Stimulated activated CD4-positive, alpha-beta T cell treated with anti-CD3 and anti-CD28 coated beads, TNF-alpha, amount 100 ng/mL, for 4 hours (primary cell): ENCODE measurements at regions not wholly inside any gene's neighbourhood (a gene's known extent, or its start where the extent isn't known, plus 50 kb on each side); places are given as distances from the start of the nearest gene placed in this dataset.

Experiments used
- DNase-seq, 3 experiments: peaks; one replicate each; pipeline ENCODE4 v3.0.0-alpha.2; 2020; ENCODE audit warnings: low read depth in 3 of 3

- no peak for DNase-seq
Measured at GRCh38 chr4:128528793-128529553, 241.4 kb upstream of the PGRMC2 start.

- no peak for DNase-seq
Measured at GRCh38 chr4:128527946-128528576, 240.4 kb upstream of the PGRMC2 start.

- no peak for DNase-seq
Measured at GRCh38 chr4:128527351-128527750, 239.7 kb upstream of the PGRMC2 start.

GRCh38 chr4:128525992-128526630 is 238.5 kb upstream of the PGRMC2 start:
- no peak for DNase-seq

GRCh38 chr4:128525387-128525786 is 237.8 kb upstream of the PGRMC2 start:
- no peak for DNase-seq

- no peak for DNase-seq
Measured at GRCh38 chr4:128524311-128524710, 236.7 kb upstream of the PGRMC2 start.

- DNase-seq = no peak
Measured at GRCh38 chr4:128521648-128522111, 234.1 kb upstream of the PGRMC2 start.

GRCh38 chr4:128521156-128521555 is 233.5 kb upstream of the PGRMC2 start:
- no peak for DNase-seq

- no peak for DNase-seq
Measured at GRCh38 chr4:128519163-128519830, 231.7 kb upstream of the PGRMC2 start.

GRCh38 chr4:128517739-128518510 is 230.3 kb upstream of the PGRMC2 start:
- no peak for DNase-seq

- DNase-seq = no peak
Measured at GRCh38 chr4:128517096-128517738, 229.6 kb upstream of the PGRMC2 start.

- DNase-seq = no peak
Measured at GRCh38 chr4:128516301-128516969, 228.8 kb upstream of the PGRMC2 start.

- DNase-seq = no peak
Measured at GRCh38 chr4:128513664-128514484, 226.3 kb upstream of the PGRMC2 start.

- no peak for DNase-seq
Measured at GRCh38 chr4:128512767-128513322, 225.2 kb upstream of the PGRMC2 start.

GRCh38 chr4:128512161-128512560 is 224.5 kb upstream of the PGRMC2 start:
- no peak for DNase-seq

GRCh38 chr4:128510850-128511249 is 223.2 kb upstream of the PGRMC2 start:
- DNase-seq = no peak

- no peak for DNase-seq
Measured at GRCh38 chr4:128502818-128503527, 215.4 kb upstream of the PGRMC2 start.

GRCh38 chr4:128501239-128501638 is 213.6 kb upstream of the PGRMC2 start:
- DNase-seq = no peak
